Endothelial cell (in vitro differentiated cells): ENCODE measurements at regions not wholly inside any gene's neighbourhood (a gene's known extent, or its start where the extent isn't known, plus 50 kb on each side); places are given as distances from the start of the nearest gene placed in this dataset.

Source experiments
- DNase-seq: peaks from one replicate; pipeline ENCODE4 v3.0.0; 2021; ENCODE audit warnings: low spot score
- H3K27ac Mint-ChIP-seq: one replicate; pipeline ENCODE4 v1.8.0; 2021; ENCODE audit warnings: mixed read lengths, inconsistent platforms; ENCODE audit not compliant: unreplicated experiment
- H3K27me3 Mint-ChIP-seq: one replicate; pipeline ENCODE4 v1.8.0; 2021; ENCODE audit warnings: mild to moderate bottlenecking, moderate library complexity, mixed read lengths, inconsistent platforms; ENCODE audit not compliant: unreplicated experiment
- H3K36me3 Mint-ChIP-seq: one replicate; pipeline ENCODE4 v1.8.0; 2021; ENCODE audit warnings: mild to moderate bottlenecking, low read depth, mixed read lengths, inconsistent platforms; ENCODE audit not compliant: unreplicated experiment
- H3K4me1 Mint-ChIP-seq: one replicate; pipeline ENCODE4 v1.8.0; 2021; ENCODE audit warnings: mild to moderate bottlenecking, mixed read lengths, inconsistent platforms; ENCODE audit not compliant: unreplicated experiment
- H3K4me3 Mint-ChIP-seq: one replicate; pipeline ENCODE4 v1.8.0; 2021; ENCODE audit warnings: mild to moderate bottlenecking, mixed read lengths, inconsistent platforms; ENCODE audit not compliant: unreplicated experiment
- H3K9me3 Mint-ChIP-seq: one replicate; pipeline ENCODE4 v1.8.0; 2021; ENCODE audit warnings: mixed read lengths, inconsistent platforms; ENCODE audit not compliant: unreplicated experiment
- TF ChIP-seq, protein P1 (sequence below): fragments of 200-600 bp; sonication (generic); IDR thresholded peaks from one replicate; pipeline ENCODE4 v1.5.0; 2021; ENCODE audit warnings: antibody characterized with exemption; ENCODE audit not compliant: unreplicated experiment

DNA sequence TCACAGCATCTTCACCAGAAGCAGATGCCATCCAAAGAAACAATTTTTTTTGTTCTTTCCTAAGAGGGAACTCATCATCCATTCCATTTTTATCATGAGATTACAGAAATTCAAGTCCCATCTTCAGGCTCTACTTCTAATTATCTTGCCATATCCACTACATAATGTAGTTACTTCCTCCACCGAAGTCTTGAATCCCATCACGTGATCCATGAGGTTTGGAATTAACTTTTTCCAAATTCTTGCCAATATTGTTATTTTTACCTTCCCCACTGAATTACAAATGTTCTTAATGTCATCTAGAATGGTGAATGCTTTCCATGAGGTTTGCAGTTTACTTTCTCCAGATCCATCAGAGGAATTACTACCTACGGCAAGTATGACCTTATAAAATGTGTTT is 1014.7 kb upstream of the LRRN3 start:
- no peak overlapping the region for H3K4me3 Mint-ChIP-seq
- DNase-seq = no peak
- TF ChIP-seq, protein P1, sequence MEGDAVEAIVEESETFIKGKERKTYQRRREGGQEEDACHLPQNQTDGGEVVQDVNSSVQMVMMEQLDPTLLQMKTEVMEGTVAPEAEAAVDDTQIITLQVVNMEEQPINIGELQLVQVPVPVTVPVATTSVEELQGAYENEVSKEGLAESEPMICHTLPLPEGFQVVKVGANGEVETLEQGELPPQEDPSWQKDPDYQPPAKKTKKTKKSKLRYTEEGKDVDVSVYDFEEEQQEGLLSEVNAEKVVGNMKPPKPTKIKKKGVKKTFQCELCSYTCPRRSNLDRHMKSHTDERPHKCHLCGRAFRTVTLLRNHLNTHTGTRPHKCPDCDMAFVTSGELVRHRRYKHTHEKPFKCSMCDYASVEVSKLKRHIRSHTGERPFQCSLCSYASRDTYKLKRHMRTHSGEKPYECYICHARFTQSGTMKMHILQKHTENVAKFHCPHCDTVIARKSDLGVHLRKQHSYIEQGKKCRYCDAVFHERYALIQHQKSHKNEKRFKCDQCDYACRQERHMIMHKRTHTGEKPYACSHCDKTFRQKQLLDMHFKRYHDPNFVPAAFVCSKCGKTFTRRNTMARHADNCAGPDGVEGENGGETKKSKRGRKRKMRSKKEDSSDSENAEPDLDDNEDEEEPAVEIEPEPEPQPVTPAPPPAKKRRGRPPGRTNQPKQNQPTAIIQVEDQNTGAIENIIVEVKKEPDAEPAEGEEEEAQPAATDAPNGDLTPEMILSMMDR = no peak

DNA sequence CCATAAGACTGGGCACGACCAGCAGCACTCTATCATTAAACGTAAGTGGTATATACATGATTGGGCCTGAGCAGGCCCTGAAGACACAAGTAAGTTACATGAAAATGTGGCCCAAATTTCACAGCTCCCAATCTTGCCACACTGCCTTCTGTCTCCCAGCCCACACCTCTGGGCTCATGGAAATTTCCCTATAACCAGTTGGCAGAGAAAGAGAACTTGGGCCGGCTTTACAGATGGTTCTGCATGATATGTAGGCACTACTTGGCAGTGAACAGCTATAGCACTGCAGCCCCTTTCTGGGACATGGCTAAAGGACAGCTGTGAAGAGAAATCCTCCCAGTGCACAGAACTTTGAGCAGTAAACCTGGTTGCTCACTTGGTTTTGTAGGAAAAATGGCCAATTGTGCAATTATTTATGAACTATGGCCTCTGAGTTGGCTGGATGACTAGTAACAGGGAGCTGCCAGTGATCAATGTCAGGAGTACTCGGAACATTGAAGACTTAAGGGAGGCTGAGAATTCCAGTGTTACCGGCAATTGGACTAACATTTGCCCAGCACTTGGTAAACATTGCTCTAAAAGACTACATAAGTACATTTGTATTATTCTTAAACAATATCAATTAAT is 1006.6 kb upstream of the LRRN3 start:
- no peaks in the 10 kb centered on the region for H3K9me3 Mint-ChIP-seq
- H3K27ac Mint-ChIP-seq = no peak overlapping the region
- H3K27me3 Mint-ChIP-seq = no peaks in the 10 kb centered on the region
- H3K36me3 Mint-ChIP-seq = no peaks in the 10 kb centered on the region
- DNase-seq = no peak
- H3K4me1 Mint-ChIP-seq = no peaks in the 10 kb centered on the region
- TF ChIP-seq, protein P1 = no peak
- no peak overlapping the region for H3K4me3 Mint-ChIP-seq

More for the DNA sequence above, 1014.7 kb upstream of the LRRN3 start:
- H3K9me3 Mint-ChIP-seq = no peaks in the 10 kb centered on the region
- H3K27ac Mint-ChIP-seq = no peak overlapping the region
- H3K27me3 Mint-ChIP-seq = no peaks in the 10 kb centered on the region
- H3K4me1 Mint-ChIP-seq = no peaks in the 10 kb centered on the region
- H3K36me3 Mint-ChIP-seq = no peaks in the 10 kb centered on the region

DNA sequence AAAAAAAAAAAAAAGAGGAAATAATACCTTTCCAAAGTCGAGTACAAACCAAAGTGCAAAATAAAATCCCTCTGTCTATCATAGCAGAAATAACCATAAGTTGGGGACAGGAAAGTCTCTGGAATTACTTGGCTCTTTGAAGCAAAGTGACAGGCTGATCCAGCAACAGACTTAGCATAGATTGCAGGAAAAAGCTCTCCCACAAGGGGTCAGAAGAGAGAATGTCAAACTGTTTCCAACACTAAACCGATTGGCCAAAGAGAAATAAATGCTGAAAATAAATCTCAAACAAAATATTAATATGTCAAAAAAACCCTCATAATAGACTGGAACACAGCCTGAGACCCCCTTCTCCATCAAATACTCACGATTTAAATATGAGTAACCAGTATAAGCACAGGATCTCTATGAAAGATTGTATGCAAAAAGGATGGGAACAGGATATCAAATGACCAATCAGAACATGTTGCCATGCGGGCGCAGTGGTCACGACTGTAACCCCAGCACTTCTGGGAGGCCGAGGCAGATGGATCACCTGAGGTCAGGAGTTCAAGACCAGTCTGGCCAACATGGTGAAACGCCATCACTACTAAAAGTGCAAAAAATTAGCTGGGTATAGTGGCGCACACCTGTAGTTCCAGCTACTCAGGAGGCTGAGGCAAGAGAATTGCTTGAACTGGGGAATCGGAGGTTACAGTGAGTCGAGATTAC is 1000.7 kb upstream of the LRRN3 start:
- TF ChIP-seq, protein P1 = no peak
- peak; percentile 16 for DNase-seq
- H3K27me3 Mint-ChIP-seq = no peaks in the 10 kb centered on the region
- no peak overlapping the region for H3K27ac Mint-ChIP-seq
- no peak overlapping the region for H3K4me3 Mint-ChIP-seq
- H3K4me1 Mint-ChIP-seq = no peaks in the 10 kb centered on the region
- no peaks in the 10 kb centered on the region for H3K9me3 Mint-ChIP-seq
- no peaks in the 10 kb centered on the region for H3K36me3 Mint-ChIP-seq

DNA sequence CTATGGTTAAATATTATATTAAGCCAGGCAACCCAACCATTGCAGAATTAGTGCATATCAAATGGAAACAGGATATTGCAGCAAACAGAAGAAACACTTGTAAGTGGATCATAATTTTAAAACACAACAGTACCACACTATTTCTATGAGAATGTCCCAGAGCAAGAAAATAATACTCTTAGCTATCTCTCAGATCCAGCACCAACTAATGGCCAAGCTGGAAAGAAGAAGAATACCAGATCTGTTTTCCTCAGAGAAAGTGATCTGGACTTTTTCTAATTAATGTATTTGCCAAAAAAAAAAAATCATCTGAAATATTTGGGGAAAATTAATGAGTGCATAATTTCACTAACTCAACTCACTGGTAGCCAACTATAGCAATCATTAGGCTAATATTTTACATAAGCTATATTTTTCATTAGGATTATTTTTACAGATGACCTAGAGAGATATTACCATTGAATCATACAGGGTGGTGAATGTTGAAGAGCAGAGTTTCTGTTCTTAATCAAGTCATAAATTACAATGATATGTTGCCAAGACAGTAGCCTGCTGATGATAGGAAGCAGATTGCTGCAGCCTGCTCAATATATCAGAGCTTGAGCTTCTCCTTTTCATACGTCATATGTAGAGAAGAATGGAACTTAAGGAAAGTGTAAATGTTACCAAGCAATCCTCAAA is 995.4 kb upstream of the LRRN3 start:
- no peaks in the 10 kb centered on the region for H3K4me1 Mint-ChIP-seq
- peaks cover 2% of the 10 kb centered on the region for H3K27me3 Mint-ChIP-seq
- no peak overlapping the region for H3K27ac Mint-ChIP-seq
- TF ChIP-seq, protein P1 = no peak
- H3K9me3 Mint-ChIP-seq = no peaks in the 10 kb centered on the region
- no peak overlapping the region for H3K4me3 Mint-ChIP-seq
- no peaks in the 10 kb centered on the region for H3K36me3 Mint-ChIP-seq
- no peak for DNase-seq

DNA sequence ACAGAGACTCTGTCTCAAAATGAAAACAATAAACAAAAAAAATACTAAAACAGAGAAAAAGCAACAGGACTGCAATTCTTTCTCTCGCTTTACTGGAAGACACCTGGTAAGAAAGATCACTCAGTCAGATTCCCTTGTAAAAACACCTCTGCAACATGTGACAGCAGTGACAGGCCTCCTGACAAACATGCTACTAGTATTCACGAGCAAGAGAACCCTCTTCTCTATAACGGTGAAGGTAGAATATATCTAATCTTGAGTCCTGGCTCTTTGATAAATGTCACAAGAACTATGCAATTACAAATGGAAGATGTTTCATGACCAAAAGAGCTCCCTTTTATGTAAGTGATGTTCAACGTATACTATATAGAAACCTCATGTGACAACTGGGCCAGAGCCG is 986.7 kb upstream of the LRRN3 start:
- DNase-seq = no peak
- Mint-ChIP-seq H3K27ac (no peak overlapping the region), H3K9me3 (no peaks in the 10 kb centered on the region), H3K36me3 (no peaks in the 10 kb centered on the region), H3K27me3 (no peaks in the 10 kb centered on the region), H3K4me1 (no peaks in the 10 kb centered on the region), H3K4me3 (no peak overlapping the region)
- TF ChIP-seq, protein P1 = no peak
